ENCODE measurements at regions not wholly inside any gene's neighbourhood (a gene's known extent, or its start where the extent isn't known, plus 50 kb on each side); places are given as distances from the start of the nearest gene placed in this dataset.

GRCh38 chr6:15073344-15073789, 172.5 kb upstream of the JARID2 start:
- Histone ChIP-seq H3K4me2 (ENCODE audit: low read length) (no peak overlapping the region), H4K20me1 (ENCODE audit: control insufficient read depth, insufficient read depth, low read depth, low read length) (no peaks in the 10 kb centered on the region), H3K27ac (ENCODE audit: low read depth, low read length) (no peak overlapping the region), H3K9me2 (replicated peaks; ENCODE audit: control insufficient read depth, low read length) (no peaks in the 10 kb centered on the region), H3K4me1 (ENCODE audit: control insufficient read depth, low read length) (no peaks in the 10 kb centered on the region), H3K4me3 (ENCODE audit: low read length) (no peak overlapping the region), H3K27me3 (ENCODE audit: control insufficient read depth, low read length) (peaks cover 5% of the 10 kb centered on the region), H3K9me3 (ENCODE audit: control insufficient read depth, insufficient read depth, low read length) (no peaks in the 10 kb centered on the region), H3K36me3 (ENCODE audit: control insufficient read depth, low read length) (no peaks in the 10 kb centered on the region), H3F3A (ENCODE audit: control insufficient read depth, insufficient read depth) (no peaks in the 10 kb centered on the region), H3K79me2 (ENCODE audit: control insufficient read depth, low read length) (no peaks in the 10 kb centered on the region)
- TF ChIP-seq EZH2phosphoT487 (IDR thresholded peaks at IDR 0.05; ENCODE audit: borderline replicate concordance, low read length) = no peak
- TF ChIP-seq, protein P1, sequence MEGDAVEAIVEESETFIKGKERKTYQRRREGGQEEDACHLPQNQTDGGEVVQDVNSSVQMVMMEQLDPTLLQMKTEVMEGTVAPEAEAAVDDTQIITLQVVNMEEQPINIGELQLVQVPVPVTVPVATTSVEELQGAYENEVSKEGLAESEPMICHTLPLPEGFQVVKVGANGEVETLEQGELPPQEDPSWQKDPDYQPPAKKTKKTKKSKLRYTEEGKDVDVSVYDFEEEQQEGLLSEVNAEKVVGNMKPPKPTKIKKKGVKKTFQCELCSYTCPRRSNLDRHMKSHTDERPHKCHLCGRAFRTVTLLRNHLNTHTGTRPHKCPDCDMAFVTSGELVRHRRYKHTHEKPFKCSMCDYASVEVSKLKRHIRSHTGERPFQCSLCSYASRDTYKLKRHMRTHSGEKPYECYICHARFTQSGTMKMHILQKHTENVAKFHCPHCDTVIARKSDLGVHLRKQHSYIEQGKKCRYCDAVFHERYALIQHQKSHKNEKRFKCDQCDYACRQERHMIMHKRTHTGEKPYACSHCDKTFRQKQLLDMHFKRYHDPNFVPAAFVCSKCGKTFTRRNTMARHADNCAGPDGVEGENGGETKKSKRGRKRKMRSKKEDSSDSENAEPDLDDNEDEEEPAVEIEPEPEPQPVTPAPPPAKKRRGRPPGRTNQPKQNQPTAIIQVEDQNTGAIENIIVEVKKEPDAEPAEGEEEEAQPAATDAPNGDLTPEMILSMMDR (IDR thresholded peaks at IDR 0.05; ENCODE audit: low read depth, low read length, poor library complexity, severe bottlenecking) = no peak

DNA sequence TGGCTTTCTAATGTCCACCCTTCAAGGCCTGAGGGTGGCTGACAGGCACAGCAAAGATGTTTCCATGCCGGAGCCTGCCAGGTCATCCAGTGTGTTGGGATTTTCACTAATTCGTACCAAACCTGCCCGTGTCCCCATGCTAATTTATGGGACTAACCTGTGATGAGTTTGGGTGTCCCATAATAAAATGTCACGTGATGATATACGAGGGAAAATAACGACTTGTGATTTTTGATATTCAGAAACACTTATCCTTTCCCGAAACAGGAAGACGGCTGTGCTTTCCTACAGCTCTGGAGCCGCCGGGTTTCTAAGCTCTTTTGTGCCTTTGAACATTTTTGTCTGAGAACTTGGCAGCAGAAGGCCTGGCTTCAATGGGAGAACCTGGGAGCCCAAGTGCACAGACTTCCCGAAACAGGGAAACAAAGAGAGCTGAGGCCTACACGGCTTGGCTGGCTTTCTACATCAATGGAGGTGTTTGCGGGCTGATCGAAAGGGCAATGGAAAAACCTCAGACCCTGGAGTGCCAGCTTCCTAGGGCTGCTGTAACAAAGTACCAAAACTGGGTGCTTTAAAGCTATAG, 171.9 kb upstream of the JARID2 start:
- Histone ChIP-seq H3K79me2 (ENCODE audit: control insufficient read depth, low read length) (no peaks in the 10 kb centered on the region), H3K9me3 (ENCODE audit: control insufficient read depth, insufficient read depth, low read length) (no peaks in the 10 kb centered on the region), H4K20me1 (ENCODE audit: control insufficient read depth, insufficient read depth, low read depth, low read length) (no peaks in the 10 kb centered on the region), H3K9me2 (replicated peaks; ENCODE audit: control insufficient read depth, low read length) (no peaks in the 10 kb centered on the region), H3K27ac (ENCODE audit: low read depth, low read length) (no peak overlapping the region), H3K4me1 (ENCODE audit: control insufficient read depth, low read length) (no peaks in the 10 kb centered on the region), H3K4me3 (ENCODE audit: low read length) (no peak overlapping the region), H3K4me2 (ENCODE audit: low read length) (no peak overlapping the region), H3F3A (ENCODE audit: control insufficient read depth, insufficient read depth) (no peaks in the 10 kb centered on the region), H3K36me3 (ENCODE audit: control insufficient read depth, low read length) (no peaks in the 10 kb centered on the region), H3K27me3 (ENCODE audit: control insufficient read depth, low read length) (peaks cover 5% of the 10 kb centered on the region)
- TF ChIP-seq EZH2phosphoT487 (IDR thresholded peaks at IDR 0.05; ENCODE audit: borderline replicate concordance, low read length) = no peak
- TF ChIP-seq, protein P1 (IDR thresholded peaks at IDR 0.05; ENCODE audit: low read depth, low read length, poor library complexity, severe bottlenecking) = no peak

DNA sequence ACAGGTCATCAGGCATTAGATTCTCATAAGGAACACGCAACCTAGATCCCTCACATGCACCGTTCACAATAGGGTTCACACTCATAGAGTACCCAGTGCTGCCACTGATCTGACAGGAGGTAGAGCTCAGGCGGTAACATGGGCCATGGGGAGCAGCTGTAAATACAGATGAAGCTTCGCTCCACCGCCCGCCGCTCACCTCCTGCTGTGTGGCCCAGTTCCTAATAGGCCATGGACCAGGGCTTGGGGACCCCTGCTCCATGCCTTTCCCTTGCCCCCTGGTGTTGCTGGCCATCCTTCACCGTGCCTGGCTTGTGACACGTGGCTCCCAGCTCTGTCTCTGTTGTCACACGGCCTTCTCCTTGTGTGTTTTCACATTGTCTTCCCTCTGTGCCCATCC, 171.1 kb upstream of the JARID2 start:
- TF ChIP-seq EZH2phosphoT487 (IDR thresholded peaks at IDR 0.05; ENCODE audit: borderline replicate concordance, low read length) = no peak
- TF ChIP-seq, protein P1 (IDR thresholded peaks at IDR 0.05; ENCODE audit: low read depth, low read length, poor library complexity, severe bottlenecking) = no peak
- H4K20me1 ChIP-seq (ENCODE audit: control insufficient read depth, insufficient read depth, low read depth, low read length) = no peaks in the 10 kb centered on the region
- H3K4me2 ChIP-seq (ENCODE audit: low read length) = no peak overlapping the region
- H3K36me3 ChIP-seq (ENCODE audit: control insufficient read depth, low read length) = no peaks in the 10 kb centered on the region
- H3F3A ChIP-seq (ENCODE audit: control insufficient read depth, insufficient read depth) = no peaks in the 10 kb centered on the region
- H3K4me3 ChIP-seq (ENCODE audit: low read length) = no peak overlapping the region
- H3K9me2 ChIP-seq (replicated peaks; ENCODE audit: control insufficient read depth, low read length) = no peaks in the 10 kb centered on the region
- H3K79me2 ChIP-seq (ENCODE audit: control insufficient read depth, low read length) = no peaks in the 10 kb centered on the region
- no peaks in the 10 kb centered on the region for H3K9me3 ChIP-seq (ENCODE audit: control insufficient read depth, insufficient read depth, low read length)
- H3K4me1 ChIP-seq (ENCODE audit: control insufficient read depth, low read length) = no peaks in the 10 kb centered on the region
- H3K27ac ChIP-seq (ENCODE audit: low read depth, low read length) = no peak overlapping the region
- H3K27me3 ChIP-seq (ENCODE audit: control insufficient read depth, low read length) = peaks cover 5% of the 10 kb centered on the region
